HUES6 (cell line): ENCODE measurements at regions not wholly inside any gene's neighbourhood (a gene's known extent, or its start where the extent isn't known, plus 50 kb on each side); places are given as distances from the start of the nearest gene placed in this dataset.

Experiments
- H3K27ac ChIP-seq: 2 replicates; pipeline ENCODE4 v1.7.0; 2013; ENCODE audit warnings: low read depth, mild to moderate bottlenecking, low read length, inconsistent platforms
- H3K27me3 ChIP-seq: 2 replicates; pipeline ENCODE4 v1.6.1; 2013; ENCODE audit warnings: low read length; ENCODE audit not compliant: control insufficient read depth, insufficient read depth
- H3K36me3 ChIP-seq: 2 replicates; pipeline ENCODE4 v1.6.1; 2013; ENCODE audit warnings: low read length; ENCODE audit not compliant: control insufficient read depth, insufficient read depth
- H3K4me1 ChIP-seq: 2 replicates; pipeline ENCODE4 v1.6.1; 2013; ENCODE audit warnings: low read length; ENCODE audit not compliant: control insufficient read depth, insufficient read depth
- H3K4me3 ChIP-seq: 2 replicates; pipeline ENCODE4 v1.5.1; 2013; ENCODE audit warnings: low read depth, low read length
- H3K9ac ChIP-seq: one replicate; pipeline ENCODE4 v1.6.1; 2013; ENCODE audit warnings: mild to moderate bottlenecking, low read length
- H3K9me3 ChIP-seq: 2 replicates; pipeline ENCODE4 v1.6.1; 2013; ENCODE audit warnings: low read depth, low read length; ENCODE audit not compliant: control insufficient read depth, insufficient read depth

DNA sequence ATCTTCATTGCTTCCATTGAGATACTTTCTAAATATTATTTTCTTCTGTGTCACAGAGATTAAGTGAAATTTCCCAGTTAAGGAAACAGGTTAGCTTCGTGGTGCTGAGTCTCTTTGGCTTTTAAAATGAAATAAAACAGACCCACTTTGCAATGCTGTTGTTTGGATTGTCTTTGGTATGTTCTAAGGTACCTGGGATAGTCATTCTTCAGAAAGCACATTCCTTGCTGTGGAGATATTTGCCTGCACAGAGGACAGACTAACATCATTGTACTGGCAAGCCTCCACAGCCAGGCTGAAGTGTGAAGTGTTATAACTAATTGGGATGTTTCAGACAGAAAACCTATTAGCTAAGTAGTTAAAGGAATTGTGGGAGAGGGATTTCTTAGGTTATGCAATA lies 148.8 kb upstream of the EPHA7 start:
- Histone ChIP-seq H3K27ac (no peak overlapping the region), H3K4me3 (no peak overlapping the region), H3K27me3 (no peaks in the 10 kb centered on the region), H3K9ac (no peak overlapping the region), H3K4me1 (no peaks in the 10 kb centered on the region), H3K36me3 (no peaks in the 10 kb centered on the region), H3K9me3 (no peaks in the 10 kb centered on the region)

DNA sequence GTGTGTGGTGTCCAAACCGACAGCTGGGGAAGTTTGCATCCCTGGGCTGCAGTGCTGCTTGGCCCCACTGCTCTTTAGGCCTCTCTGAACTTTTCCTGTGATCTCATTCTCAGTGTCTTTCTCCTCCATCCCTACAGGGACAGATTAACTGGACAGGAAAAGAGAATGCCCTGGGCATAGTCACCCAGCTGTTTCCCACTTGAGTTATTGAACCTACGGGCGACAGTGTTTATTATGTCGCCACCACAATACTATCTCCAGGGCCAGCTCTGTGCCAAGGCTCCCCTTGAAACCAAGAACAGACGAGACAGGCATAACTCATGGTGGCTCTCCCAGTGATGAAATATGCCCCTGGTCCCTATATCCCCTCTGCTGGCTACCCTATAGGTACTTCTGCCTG lies 147.8 kb upstream of the EPHA7 start:
- Histone ChIP-seq H3K9me3 (no peaks in the 10 kb centered on the region), H3K36me3 (no peaks in the 10 kb centered on the region), H3K27me3 (no peaks in the 10 kb centered on the region), H3K4me3 (no peak overlapping the region), H3K4me1 (no peaks in the 10 kb centered on the region), H3K9ac (no peak overlapping the region), H3K27ac (no peak overlapping the region)

- no peaks in the 10 kb centered on the region for H3K9me3 ChIP-seq
- H3K27ac ChIP-seq, result no peak overlapping the region
- H3K4me3 ChIP-seq, result no peak overlapping the region
- H3K4me1 ChIP-seq, result no peaks in the 10 kb centered on the region
- H3K27me3 ChIP-seq, result no peaks in the 10 kb centered on the region
- H3K9ac ChIP-seq, result no peak overlapping the region
- H3K36me3 ChIP-seq, result no peaks in the 10 kb centered on the region
Measured at GRCh38 chr6:93566285-93566684, 146.9 kb upstream of the EPHA7 start.

- Histone ChIP-seq H3K27ac (no peak overlapping the region), H3K4me1 (peaks cover 4% of the 10 kb centered on the region; the same call in 1 of the 2 replicates), H3K27me3 (no peaks in the 10 kb centered on the region), H3K9me3 (no peaks in the 10 kb centered on the region), H3K9ac (no peak overlapping the region), H3K4me3 (no peak overlapping the region), H3K36me3 (no peaks in the 10 kb centered on the region)
Measured at GRCh38 chr6:93562582-93562981, 143.2 kb upstream of the EPHA7 start.

DNA sequence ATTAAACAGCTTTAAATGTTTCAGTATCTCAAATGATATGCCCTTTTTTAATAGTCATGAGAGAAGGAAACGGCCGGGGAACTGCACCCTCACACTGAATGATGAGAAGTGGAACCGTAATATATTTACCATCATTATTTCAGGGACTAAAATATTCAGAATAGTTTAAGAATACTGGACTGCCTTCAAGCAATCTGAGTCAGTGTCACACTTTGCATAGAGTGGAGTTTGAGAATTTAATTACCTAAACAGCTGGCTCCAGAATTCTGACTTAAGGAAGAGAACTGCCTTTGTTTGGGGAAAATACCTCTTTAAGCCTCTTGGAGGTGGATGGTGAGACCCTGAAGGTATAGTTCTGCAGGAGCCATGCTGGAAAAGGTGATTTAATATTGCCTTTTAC lies 135.9 kb upstream of the EPHA7 start:
- H3K9me3 ChIP-seq, result no peaks in the 10 kb centered on the region
- no peaks in the 10 kb centered on the region for H3K36me3 ChIP-seq
- H3K9ac ChIP-seq, result no peak overlapping the region
- no peak overlapping the region for H3K27ac ChIP-seq
- no peaks in the 10 kb centered on the region for H3K27me3 ChIP-seq
- peaks cover 4% of the 10 kb centered on the region; the same call in 1 of the 2 replicates for H3K4me1 ChIP-seq
- no peak overlapping the region for H3K4me3 ChIP-seq

DNA sequence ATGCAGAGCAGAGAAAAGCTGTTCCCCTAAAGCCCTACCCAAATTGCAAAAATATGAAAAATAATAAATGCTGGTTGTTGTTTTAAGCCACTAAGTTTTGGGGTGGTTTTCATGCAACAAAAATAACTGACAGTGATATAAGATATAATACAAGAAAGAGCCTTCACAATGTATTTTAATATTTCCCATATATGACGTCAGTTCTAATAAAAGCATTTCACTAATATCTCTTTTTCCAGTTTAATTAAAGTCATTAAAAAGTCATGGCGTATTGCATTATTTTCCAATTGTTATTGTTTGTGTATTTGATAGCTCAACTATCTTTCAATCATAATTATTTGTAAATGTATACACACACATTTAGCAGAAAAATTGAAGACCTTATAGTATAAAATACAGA lies 134.7 kb upstream of the EPHA7 start:
- Histone ChIP-seq H3K27me3 (no peaks in the 10 kb centered on the region), H3K4me3 (no peak overlapping the region), H3K4me1 (peaks cover 4% of the 10 kb centered on the region; the same call in 1 of the 2 replicates), H3K9me3 (no peaks in the 10 kb centered on the region), H3K36me3 (no peaks in the 10 kb centered on the region), H3K27ac (no peak overlapping the region), H3K9ac (no peak overlapping the region)

DNA sequence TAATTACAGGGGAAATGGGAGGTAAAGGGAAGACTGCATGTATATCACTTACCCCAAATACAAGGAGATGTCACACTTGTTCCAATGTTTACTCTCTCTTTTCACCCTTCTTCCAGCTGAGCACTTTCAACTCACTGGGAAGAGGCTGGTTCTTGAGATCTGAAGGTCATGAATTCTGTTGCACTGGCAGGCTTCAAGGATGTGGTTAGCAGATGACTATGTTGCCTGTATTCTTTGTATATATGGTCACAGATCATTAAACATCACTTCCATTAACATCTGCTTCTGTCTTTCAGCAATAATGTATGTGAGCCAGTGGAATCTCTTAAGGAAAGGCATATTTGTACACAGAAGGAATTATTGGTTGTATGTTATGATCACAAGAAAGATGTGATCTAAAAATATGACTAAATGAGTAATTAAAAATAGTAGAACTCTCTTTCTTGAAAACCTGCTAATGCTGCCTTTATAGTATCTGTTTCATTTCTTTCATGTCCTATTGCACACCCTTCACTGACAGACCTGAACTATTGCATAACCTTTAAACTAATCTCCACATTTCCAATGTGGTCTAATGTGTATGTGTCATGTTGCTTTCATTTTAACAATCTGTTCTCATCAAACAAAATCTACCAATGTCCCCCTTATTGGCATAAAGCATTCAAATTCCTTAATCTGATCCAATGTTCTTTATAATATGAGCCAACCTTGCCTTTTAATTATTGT lies 131.4 kb upstream of the EPHA7 start:
- H3K9ac ChIP-seq, result no peak overlapping the region
- no peaks in the 10 kb centered on the region for H3K27me3 ChIP-seq
- H3K4me1 ChIP-seq, result no peaks in the 10 kb centered on the region
- no peak overlapping the region for H3K27ac ChIP-seq
- no peak overlapping the region for H3K4me3 ChIP-seq
- H3K36me3 ChIP-seq, result no peaks in the 10 kb centered on the region
- H3K9me3 ChIP-seq, result no peaks in the 10 kb centered on the region

DNA sequence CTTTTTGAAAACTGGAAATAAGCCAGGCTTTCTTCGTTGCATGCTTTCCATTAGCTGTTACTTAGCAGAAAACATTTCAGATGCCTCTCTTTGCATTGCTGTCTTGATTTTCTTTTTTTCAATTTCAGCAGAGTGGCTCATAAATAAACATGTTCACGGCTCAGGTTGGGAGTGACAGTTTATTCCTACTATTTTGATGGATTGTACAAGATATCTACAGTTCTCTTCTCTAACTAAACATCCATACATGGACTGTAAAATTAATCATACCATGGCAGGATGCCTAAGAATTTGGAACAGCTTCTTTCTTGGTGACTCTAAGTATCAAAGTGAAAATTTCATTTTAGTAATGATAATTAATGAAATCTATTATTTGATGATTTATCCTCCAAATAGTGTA lies 130.5 kb upstream of the EPHA7 start:
- Histone ChIP-seq H3K4me1 (no peaks in the 10 kb centered on the region), H3K9ac (no peak overlapping the region), H3K36me3 (no peaks in the 10 kb centered on the region), H3K27ac (no peak overlapping the region), H3K9me3 (no peaks in the 10 kb centered on the region), H3K4me3 (no peak overlapping the region), H3K27me3 (no peaks in the 10 kb centered on the region)

DNA sequence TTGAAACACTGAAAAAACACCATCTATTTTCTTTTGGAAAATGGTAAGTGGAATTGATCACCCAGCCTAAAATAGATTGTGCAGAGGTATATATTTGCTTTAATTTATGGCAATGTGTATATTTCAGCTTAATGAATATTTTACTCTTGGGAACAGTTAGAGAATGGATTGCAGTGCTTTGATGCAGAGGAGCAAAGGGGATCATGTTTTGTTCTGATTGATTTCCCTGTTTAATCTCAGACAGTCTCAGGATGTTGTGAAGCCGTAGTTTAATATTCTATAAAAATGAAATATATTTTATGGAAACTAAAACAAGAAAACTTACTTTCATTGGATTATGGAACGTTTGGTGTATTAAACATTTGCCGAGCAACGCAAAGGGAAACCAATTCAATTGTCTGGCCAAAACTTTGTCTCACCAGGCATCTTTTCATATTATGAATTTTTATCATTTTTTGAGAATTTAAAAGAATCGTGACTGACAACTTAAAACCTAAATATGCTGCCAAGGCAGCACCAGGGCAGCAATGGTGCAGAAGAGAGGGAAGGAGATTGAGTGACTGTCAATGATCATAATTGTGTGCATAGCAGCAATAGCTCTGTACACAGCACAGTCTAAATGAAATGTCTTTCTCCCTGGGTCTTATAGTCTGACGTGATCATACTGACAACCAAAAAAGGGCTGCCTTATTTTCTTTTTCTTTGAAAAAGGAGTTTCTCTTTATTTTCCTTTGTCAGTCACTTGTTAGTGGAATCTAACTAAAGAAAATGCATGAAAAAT lies 105.5 kb upstream of the EPHA7 start:
- Histone ChIP-seq H3K4me3 (no peak overlapping the region), H3K4me1 (no peaks in the 10 kb centered on the region), H3K9me3 (no peaks in the 10 kb centered on the region), H3K9ac (no peak overlapping the region), H3K36me3 (no peaks in the 10 kb centered on the region), H3K27ac (no peak overlapping the region), H3K27me3 (no peaks in the 10 kb centered on the region)

DNA sequence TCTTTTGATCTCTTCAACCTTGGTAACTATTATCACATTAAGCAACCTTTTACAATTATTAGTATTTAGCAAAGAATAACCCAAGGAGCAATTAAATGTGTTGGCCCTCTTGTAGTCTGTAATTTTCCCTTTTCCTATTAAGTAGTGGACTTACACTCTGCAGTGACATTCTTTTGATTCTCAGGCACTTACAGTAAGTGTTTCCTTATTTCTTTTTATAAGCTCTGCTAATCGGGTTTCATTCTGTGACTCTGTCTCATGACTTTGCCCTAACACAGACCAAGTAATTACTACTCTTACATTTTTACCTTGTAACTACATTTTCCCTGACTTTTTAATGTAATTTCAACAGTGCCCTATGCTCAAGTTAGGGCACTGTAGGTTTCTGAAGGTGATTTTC lies 104.0 kb upstream of the EPHA7 start:
- H3K27me3 ChIP-seq, result no peaks in the 10 kb centered on the region
- H3K9me3 ChIP-seq, result no peaks in the 10 kb centered on the region
- no peaks in the 10 kb centered on the region for H3K36me3 ChIP-seq
- H3K9ac ChIP-seq, result no peak overlapping the region
- H3K4me1 ChIP-seq, result no peaks in the 10 kb centered on the region
- H3K27ac ChIP-seq, result no peak overlapping the region
- no peak overlapping the region for H3K4me3 ChIP-seq

GRCh38 chr6:93516441-93516840 lies 97.1 kb upstream of the EPHA7 start:
- Histone ChIP-seq H3K4me1 (no peaks in the 10 kb centered on the region), H3K36me3 (no peaks in the 10 kb centered on the region), H3K27ac (no peak overlapping the region), H3K9ac (no peak overlapping the region), H3K27me3 (no peaks in the 10 kb centered on the region), H3K4me3 (no peak overlapping the region), H3K9me3 (no peaks in the 10 kb centered on the region)
